Nephron progenitor cell (in vitro differentiated cells): ENCODE measurements at regions not wholly inside any gene's neighbourhood (a gene's known extent, or its start where the extent isn't known, plus 50 kb on each side); places are given as distances from the start of the nearest gene placed in this dataset.
"Not testable (repeated sequence)": the region's sequence is repeated elsewhere in the genome, so short reads cannot be mapped to it uniquely, and the experiment has no call there.

Source experiments
- DNase-seq: peaks from one replicate; pipeline ENCODE4 v3.0.0; 2021
- H3K27ac Mint-ChIP-seq: 2 replicates; pipeline ENCODE4 v1.8.0; 2021; ENCODE audit warnings: mild to moderate bottlenecking, moderate library complexity, mixed read lengths
- H3K27me3 Mint-ChIP-seq: 2 replicates; pipeline ENCODE4 v1.8.0; 2021; ENCODE audit warnings: mild to moderate bottlenecking, low read depth, mixed read lengths; ENCODE audit not compliant: poor library complexity
- H3K36me3 Mint-ChIP-seq: 2 replicates; pipeline ENCODE4 v1.8.0; 2021; ENCODE audit warnings: low read depth, mixed read lengths
- H3K4me1 Mint-ChIP-seq: 2 replicates; pipeline ENCODE4 v1.8.0; 2021; ENCODE audit warnings: mixed read lengths
- H3K4me3 Mint-ChIP-seq: 2 replicates; pipeline ENCODE4 v1.8.0; 2021; ENCODE audit warnings: mild to moderate bottlenecking, moderate library complexity, mixed read lengths
- H3K9me3 Mint-ChIP-seq: 2 replicates; pipeline ENCODE4 v1.8.0; 2021; ENCODE audit warnings: mild to moderate bottlenecking, moderate library complexity, mixed read lengths
- CTCF ChIP-seq: fragments of 200-600 bp; sonication (generic); IDR thresholded peaks from 2 replicates; pipeline ENCODE4 v1.5.0; 2021; ENCODE audit warnings: antibody characterized with exemption

DNA sequence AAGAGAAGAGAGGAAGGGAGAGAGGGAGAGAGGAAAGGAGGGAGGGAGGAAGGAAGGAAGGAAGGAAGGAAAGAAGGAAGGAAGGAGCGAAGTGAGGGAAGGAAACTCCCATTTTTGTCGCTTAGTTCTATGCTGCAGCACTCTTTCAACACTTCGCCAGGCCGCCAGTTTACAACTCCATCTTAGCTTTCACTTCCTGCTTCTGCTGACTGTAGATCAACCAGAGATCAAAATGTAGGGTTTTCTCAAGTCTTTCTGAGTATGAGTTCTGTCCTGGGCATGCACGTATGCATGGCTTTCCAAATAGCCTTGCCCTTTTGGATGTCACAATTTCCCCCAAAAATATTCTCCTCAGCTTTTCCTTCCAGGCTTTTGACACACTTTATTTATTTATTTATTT lies 723.4 kb downstream of the TRHDE start:
- Mint-ChIP-seq H3K27ac (no peak overlapping the region), H3K4me3 (no peak overlapping the region), H3K4me1 (no peaks in the 10 kb centered on the region), H3K27me3 (no peaks in the 10 kb centered on the region), H3K36me3 (no peaks in the 10 kb centered on the region), H3K9me3 (no peaks in the 10 kb centered on the region)
- DNase-seq = no peak
- TF ChIP-seq CTCF = no peak

GRCh38 chr12:73001806-73002205 lies 729.6 kb downstream of the TRHDE start:
- H3K4me1 Mint-ChIP-seq, DNase-seq, H3K27me3 Mint-ChIP-seq, H3K36me3 Mint-ChIP-seq, H3K27ac Mint-ChIP-seq, H3K9me3 Mint-ChIP-seq, H3K4me3 Mint-ChIP-seq: not testable (repeated sequence)

DNA sequence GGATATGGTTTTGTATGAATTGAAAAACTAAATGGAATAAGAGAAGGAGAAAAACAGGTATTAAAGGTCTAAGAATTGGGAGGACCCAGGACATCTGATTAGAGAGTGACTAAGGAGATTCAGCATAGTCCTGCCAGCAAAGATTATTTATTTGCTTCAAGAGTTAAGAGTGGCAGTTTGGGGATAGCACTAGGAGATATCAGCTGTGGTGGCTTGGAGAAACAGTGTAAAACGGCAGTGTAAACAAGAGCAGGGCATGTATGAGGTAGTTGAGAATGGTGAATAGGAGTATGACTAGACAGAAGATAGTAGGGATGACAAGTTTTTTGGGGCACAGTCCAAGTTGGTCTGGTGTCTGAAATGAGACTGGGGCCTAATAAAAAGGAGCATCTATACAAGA lies 730.3 kb downstream of the TRHDE start:
- H3K36me3 Mint-ChIP-seq, H3K4me1 Mint-ChIP-seq, DNase-seq, H3K27ac Mint-ChIP-seq, H3K9me3 Mint-ChIP-seq, H3K27me3 Mint-ChIP-seq, H3K4me3 Mint-ChIP-seq: not testable (repeated sequence)

DNA sequence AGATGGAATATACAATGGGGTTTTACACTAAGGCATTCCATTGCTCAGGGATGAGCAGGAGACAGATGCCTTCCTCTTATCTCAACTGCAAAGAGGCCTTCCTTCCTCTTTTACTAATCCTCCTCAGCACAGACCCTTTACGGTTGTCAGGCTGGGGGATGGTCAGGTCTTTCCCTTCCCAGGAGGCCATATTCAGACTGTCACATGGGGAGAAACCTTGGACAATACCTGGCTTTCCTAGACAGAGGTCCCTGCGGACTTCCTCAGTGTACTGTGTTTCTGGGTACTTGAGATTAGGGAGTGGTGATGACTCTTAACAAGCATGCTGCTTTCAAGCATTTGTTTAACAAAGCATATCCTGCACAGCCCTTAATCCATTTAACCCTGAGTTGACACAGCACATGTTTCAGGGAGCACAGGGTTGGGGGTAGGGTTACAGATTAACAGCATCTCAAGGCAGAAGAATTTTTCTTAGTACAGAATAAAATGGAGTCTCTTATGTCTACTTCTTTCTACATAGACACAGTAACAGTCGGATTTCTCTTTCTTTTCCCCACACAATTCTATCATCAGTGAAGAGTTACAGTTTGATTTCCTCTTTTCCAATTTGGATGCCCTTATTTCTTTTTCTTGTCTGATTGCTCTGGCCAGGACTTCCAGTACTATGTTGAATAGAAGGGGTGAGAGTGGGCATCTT lies 737.1 kb downstream of the TRHDE start:
- H3K36me3 Mint-ChIP-seq = peaks cover 20% of the 10 kb centered on the region
- H3K27ac Mint-ChIP-seq, H3K4me1 Mint-ChIP-seq, H3K27me3 Mint-ChIP-seq, H3K4me3 Mint-ChIP-seq, DNase-seq: not testable (repeated sequence)
- peaks cover 38% of the 10 kb centered on the region for H3K9me3 Mint-ChIP-seq

- Mint-ChIP-seq H3K9me3 (peaks cover under 1% of the 10 kb centered on the region), H3K27ac (no peak overlapping the region), H3K36me3 (no peaks in the 10 kb centered on the region), H3K4me1 (peaks cover 9% of the 10 kb centered on the region), H3K27me3 (no peaks in the 10 kb centered on the region), H3K4me3 (no peak overlapping the region)
- no peak for DNase-seq
- TF ChIP-seq CTCF = no peak
Measured at GRCh38 chr12:73017981-73018380, 745.8 kb downstream of the TRHDE start.

GRCh38 chr12:73053893-73054292 lies 781.7 kb downstream of the TRHDE start:
- no peak for DNase-seq
- H3K4me1 Mint-ChIP-seq = no peaks in the 10 kb centered on the region
- H3K9me3 Mint-ChIP-seq = no peaks in the 10 kb centered on the region
- no peaks in the 10 kb centered on the region for H3K36me3 Mint-ChIP-seq
- no peak overlapping the region for H3K4me3 Mint-ChIP-seq
- H3K27me3 Mint-ChIP-seq = peaks cover 3% of the 10 kb centered on the region
- no peak overlapping the region for H3K27ac Mint-ChIP-seq
- no peak for TF ChIP-seq CTCF

- no peak for DNase-seq
- Mint-ChIP-seq H3K9me3 (no peaks in the 10 kb centered on the region), H3K27me3 (peaks cover 3% of the 10 kb centered on the region), H3K4me1 (no peaks in the 10 kb centered on the region), H3K36me3 (no peaks in the 10 kb centered on the region), H3K4me3 (no peak overlapping the region), H3K27ac (no peak overlapping the region)
- no peak for TF ChIP-seq CTCF
Measured at GRCh38 chr12:73057428-73057827, 785.3 kb downstream of the TRHDE start.
